ENCODE measurements at regions not wholly inside any gene's neighbourhood (a gene's known extent, or its start where the extent isn't known, plus 50 kb on each side); places are given as distances from the start of the nearest gene placed in this dataset.

GRCh38 chr11:81700076-81700475, 1033.6 kb downstream of the FAM181B start:
- ChIA-PET CTCF (no interaction called here), POLR2A (no interaction called here)
- DNase-seq (ENCODE audit: extremely low spot score): no peak
- no peak for TF ChIP-seq NFRKB (IDR thresholded peaks at IDR 0.05)
- no peak for TF ChIP-seq BHLHE40 (IDR thresholded peaks at IDR 0.05; ENCODE audit: borderline replicate concordance)
- TF ChIP-seq HDGF (IDR thresholded peaks at IDR 0.05; ENCODE audit: borderline replicate concordance): no peak
- TF ChIP-seq FOXM1 (IDR thresholded peaks at IDR 0.05; ENCODE audit: borderline replicate concordance): no peak
- no peak for TF ChIP-seq FOXA1 (IDR thresholded peaks at IDR 0.05)
- no peak for TF ChIP-seq TARDBP (IDR thresholded peaks at IDR 0.05)
- no peak for TF ChIP-seq ARNT (IDR thresholded peaks at IDR 0.05)
- TF ChIP-seq SP1 (IDR thresholded peaks at IDR 0.05): no peak
- no peak for TF ChIP-seq LEF1 (IDR thresholded peaks at IDR 0.05; ENCODE audit: borderline replicate concordance)
- TF ChIP-seq SUZ12 (IDR thresholded peaks at IDR 0.05): no peak
- TF ChIP-seq ZNF384 (IDR thresholded peaks at IDR 0.05): no peak
- TF ChIP-seq L3MBTL2 (conservative IDR thresholded peaks at IDR 0.05): no peak
- TF ChIP-seq PKNOX1 (IDR thresholded peaks at IDR 0.05): no peak
- TF ChIP-seq CTBP1 (IDR thresholded peaks at IDR 0.05; ENCODE audit: borderline replicate concordance): no peak
- no peak for TF ChIP-seq ELF4 (IDR thresholded peaks at IDR 0.05)
- TF ChIP-seq FOXK2 (IDR thresholded peaks at IDR 0.05): no peak

- CTCF ChIA-PET: interaction anchor here (0.6 kb wide), 1 partner anchor 43 kb away, joined by 4 read pairs; no protein-coding TSS in a partner anchor
- TF ChIP-seq TARDBP (IDR thresholded peaks at IDR 0.05) (no peak), SUZ12 (IDR thresholded peaks at IDR 0.05) (no peak), FOXM1 (IDR thresholded peaks at IDR 0.05; ENCODE audit: borderline replicate concordance) (no peak), L3MBTL2 (conservative IDR thresholded peaks at IDR 0.05) (no peak), HDGF (IDR thresholded peaks at IDR 0.05; ENCODE audit: borderline replicate concordance) (no peak), SP1 (IDR thresholded peaks at IDR 0.05) (no peak), CTBP1 (IDR thresholded peaks at IDR 0.05; ENCODE audit: borderline replicate concordance) (no peak), NFRKB (IDR thresholded peaks at IDR 0.05) (no peak), BHLHE40 (IDR thresholded peaks at IDR 0.05; ENCODE audit: borderline replicate concordance) (no peak), FOXA1 (IDR thresholded peaks at IDR 0.05) (no peak), LEF1 (IDR thresholded peaks at IDR 0.05; ENCODE audit: borderline replicate concordance) (no peak), ARNT (IDR thresholded peaks at IDR 0.05) (no peak), ELF4 (IDR thresholded peaks at IDR 0.05) (no peak), ZNF384 (IDR thresholded peaks at IDR 0.05) (no peak), FOXK2 (IDR thresholded peaks at IDR 0.05) (no peak), PKNOX1 (IDR thresholded peaks at IDR 0.05) (no peak)
- no peak for DNase-seq (ENCODE audit: extremely low spot score)
- POLR2A ChIA-PET: no interaction called here
Measured at GRCh38 chr11:81687057-81687456, 1046.6 kb downstream of the FAM181B start.

GRCh38 chr11:81674211-81674610, 1059.5 kb downstream of the FAM181B start:
- POLR2A ChIA-PET: no interaction called here
- DNase-seq (ENCODE audit: extremely low spot score): no peak
- CTCF ChIA-PET: no interaction called here
- TF ChIP-seq NFRKB (IDR thresholded peaks at IDR 0.05): no peak
- no peak for TF ChIP-seq PKNOX1 (IDR thresholded peaks at IDR 0.05)
- no peak for TF ChIP-seq LEF1 (IDR thresholded peaks at IDR 0.05; ENCODE audit: borderline replicate concordance)
- no peak for TF ChIP-seq FOXM1 (IDR thresholded peaks at IDR 0.05; ENCODE audit: borderline replicate concordance)
- TF ChIP-seq ELF4 (IDR thresholded peaks at IDR 0.05): no peak
- TF ChIP-seq TARDBP (IDR thresholded peaks at IDR 0.05): no peak
- TF ChIP-seq BHLHE40 (IDR thresholded peaks at IDR 0.05; ENCODE audit: borderline replicate concordance): no peak
- TF ChIP-seq FOXK2 (IDR thresholded peaks at IDR 0.05): no peak
- TF ChIP-seq FOXA1 (IDR thresholded peaks at IDR 0.05): no peak
- no peak for TF ChIP-seq ARNT (IDR thresholded peaks at IDR 0.05)
- no peak for TF ChIP-seq SP1 (IDR thresholded peaks at IDR 0.05)
- no peak for TF ChIP-seq L3MBTL2 (conservative IDR thresholded peaks at IDR 0.05)
- no peak for TF ChIP-seq CTBP1 (IDR thresholded peaks at IDR 0.05; ENCODE audit: borderline replicate concordance)
- TF ChIP-seq HDGF (IDR thresholded peaks at IDR 0.05; ENCODE audit: borderline replicate concordance): no peak
- TF ChIP-seq SUZ12 (IDR thresholded peaks at IDR 0.05): no peak
- TF ChIP-seq ZNF384 (IDR thresholded peaks at IDR 0.05): no peak

GRCh38 chr11:81673001-81673400, 1060.7 kb downstream of the FAM181B start:
- ChIA-PET CTCF (no interaction called here), POLR2A (no interaction called here)
- TF ChIP-seq SUZ12 (IDR thresholded peaks at IDR 0.05) (no peak), FOXM1 (IDR thresholded peaks at IDR 0.05; ENCODE audit: borderline replicate concordance) (no peak), FOXA1 (IDR thresholded peaks at IDR 0.05) (no peak), TARDBP (IDR thresholded peaks at IDR 0.05) (no peak), SP1 (IDR thresholded peaks at IDR 0.05) (no peak), L3MBTL2 (conservative IDR thresholded peaks at IDR 0.05) (no peak), ZNF384 (IDR thresholded peaks at IDR 0.05) (no peak), PKNOX1 (IDR thresholded peaks at IDR 0.05) (no peak), FOXK2 (IDR thresholded peaks at IDR 0.05) (no peak), ELF4 (IDR thresholded peaks at IDR 0.05) (no peak), ARNT (IDR thresholded peaks at IDR 0.05) (no peak), HDGF (IDR thresholded peaks at IDR 0.05; ENCODE audit: borderline replicate concordance) (no peak)
- DNase-seq (ENCODE audit: extremely low spot score): no peak

- ChIA-PET POLR2A (no interaction called here), CTCF (no interaction called here)
Measured at GRCh38 chr11:81669935-81670543, 1063.6 kb downstream of the FAM181B start.

More at GRCh38 chr11:81669935-81670543, 1063.6 kb downstream of the FAM181B start:
- TF ChIP-seq NFRKB (IDR thresholded peaks at IDR 0.05): no peak
- TF ChIP-seq HDGF (IDR thresholded peaks at IDR 0.05; ENCODE audit: borderline replicate concordance): no peak
- TF ChIP-seq ELF4 (IDR thresholded peaks at IDR 0.05): no peak
- no peak for TF ChIP-seq CTBP1 (IDR thresholded peaks at IDR 0.05; ENCODE audit: borderline replicate concordance)
- TF ChIP-seq FOXA1 (IDR thresholded peaks at IDR 0.05): no peak
- no peak for TF ChIP-seq ARNT (IDR thresholded peaks at IDR 0.05)
- DNase-seq (ENCODE audit: extremely low spot score): no peak
